Endometrium (tissue), 2 donors: ENCODE measurements at regions not wholly inside any gene's neighbourhood (a gene's known extent, or its start where the extent isn't known, plus 50 kb on each side); places are given as distances from the start of the nearest gene placed in this dataset.

Source experiments
- FAIRE-seq: peaks from 2 replicates; lab custom pipeline; 2012; peaks lifted over from hg19 to GRCh38; lab: Jason Lieb, UNC
- donor health status: control.
- donor health status: control.

DNA sequence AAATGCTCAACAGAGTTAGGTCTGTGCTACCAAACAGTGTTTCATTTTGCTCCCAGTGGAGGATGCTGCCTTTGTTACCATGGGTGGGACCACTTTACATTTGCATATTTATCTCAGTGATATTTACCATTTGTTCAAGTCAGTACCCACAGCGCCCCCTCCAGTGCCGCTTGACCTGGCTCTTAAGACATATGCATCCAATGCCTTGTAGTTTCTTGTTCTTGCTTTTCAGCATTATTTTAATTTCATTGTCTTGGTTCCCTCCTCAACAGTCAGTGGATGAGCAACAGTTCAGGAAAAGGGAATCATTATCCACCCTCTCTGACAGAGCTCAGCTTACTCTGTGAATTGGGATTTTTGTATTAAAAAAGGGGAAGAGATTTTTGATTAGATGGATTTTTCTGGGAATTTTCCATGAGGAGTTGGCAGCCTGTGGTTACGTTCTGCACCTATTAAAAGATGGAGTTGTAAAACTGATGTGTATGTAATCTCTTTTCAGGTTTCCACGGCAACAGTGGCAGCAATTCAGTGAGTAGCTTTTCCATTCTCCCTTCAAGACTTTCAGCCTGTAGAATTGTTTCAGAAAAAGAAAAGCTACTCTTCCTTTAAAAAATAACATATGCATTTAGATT, 240.5 kb upstream of the DAAM1 start:
- no peak for FAIRE-seq

DNA sequence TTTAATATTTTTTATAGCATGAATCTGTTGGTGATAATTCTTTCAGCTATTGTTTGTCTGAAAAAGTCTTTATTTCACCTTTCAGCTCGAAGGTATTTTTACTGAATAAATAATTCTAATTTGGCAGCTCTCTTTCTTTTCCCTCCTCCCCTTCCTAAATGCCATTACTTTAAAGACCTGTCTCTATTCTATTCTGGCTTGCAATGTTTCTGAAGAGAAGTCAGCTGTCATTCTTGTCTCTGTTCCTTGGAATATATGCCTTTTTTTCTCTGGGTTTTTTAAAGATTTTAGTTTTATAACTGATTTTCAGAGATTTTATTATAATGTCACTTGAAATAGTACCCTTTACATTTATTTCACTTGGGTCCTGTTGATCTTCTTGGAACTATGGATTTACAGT, 237.9 kb upstream of the DAAM1 start:
- no peak for FAIRE-seq

DNA sequence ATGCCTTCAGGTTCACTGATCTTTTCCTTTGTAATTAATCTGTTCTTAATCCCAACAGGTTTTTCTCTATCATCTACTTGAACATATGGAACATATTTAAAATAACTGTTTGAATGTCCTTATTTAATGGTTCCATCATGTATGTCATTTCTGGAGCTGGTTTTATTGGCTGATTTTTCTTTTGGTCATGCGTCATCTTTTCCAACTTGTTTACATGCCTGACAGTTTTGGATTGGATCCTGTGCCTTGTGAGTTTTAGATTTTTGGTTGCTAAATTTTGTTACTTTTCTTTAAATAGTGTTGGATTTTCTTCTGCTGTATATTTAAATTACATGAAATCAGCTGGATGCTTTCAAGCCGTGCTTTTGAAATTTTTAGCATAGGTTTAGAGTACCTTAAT, 237.3 kb upstream of the DAAM1 start:
- FAIRE-seq, result no peak

DNA sequence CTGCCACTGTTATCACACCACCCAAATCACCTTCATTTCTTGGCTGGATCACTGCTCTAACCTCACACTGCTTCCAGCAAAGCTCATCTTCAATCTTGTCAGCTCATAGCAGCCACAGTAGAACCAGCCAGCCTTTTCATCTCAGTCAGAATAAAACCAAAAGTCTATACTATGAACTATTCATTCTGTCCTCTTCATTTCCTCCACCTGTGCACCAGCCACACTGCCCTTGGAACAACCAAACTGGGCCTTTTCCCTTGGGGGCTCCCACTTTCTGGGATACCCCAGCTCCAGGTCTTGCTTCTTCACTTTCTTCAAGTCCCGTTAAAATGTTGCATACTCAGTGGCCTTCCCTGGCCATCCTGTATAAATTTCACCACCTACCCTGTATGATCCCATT, 234.4 kb upstream of the DAAM1 start:
- FAIRE-seq, result no peak

DNA sequence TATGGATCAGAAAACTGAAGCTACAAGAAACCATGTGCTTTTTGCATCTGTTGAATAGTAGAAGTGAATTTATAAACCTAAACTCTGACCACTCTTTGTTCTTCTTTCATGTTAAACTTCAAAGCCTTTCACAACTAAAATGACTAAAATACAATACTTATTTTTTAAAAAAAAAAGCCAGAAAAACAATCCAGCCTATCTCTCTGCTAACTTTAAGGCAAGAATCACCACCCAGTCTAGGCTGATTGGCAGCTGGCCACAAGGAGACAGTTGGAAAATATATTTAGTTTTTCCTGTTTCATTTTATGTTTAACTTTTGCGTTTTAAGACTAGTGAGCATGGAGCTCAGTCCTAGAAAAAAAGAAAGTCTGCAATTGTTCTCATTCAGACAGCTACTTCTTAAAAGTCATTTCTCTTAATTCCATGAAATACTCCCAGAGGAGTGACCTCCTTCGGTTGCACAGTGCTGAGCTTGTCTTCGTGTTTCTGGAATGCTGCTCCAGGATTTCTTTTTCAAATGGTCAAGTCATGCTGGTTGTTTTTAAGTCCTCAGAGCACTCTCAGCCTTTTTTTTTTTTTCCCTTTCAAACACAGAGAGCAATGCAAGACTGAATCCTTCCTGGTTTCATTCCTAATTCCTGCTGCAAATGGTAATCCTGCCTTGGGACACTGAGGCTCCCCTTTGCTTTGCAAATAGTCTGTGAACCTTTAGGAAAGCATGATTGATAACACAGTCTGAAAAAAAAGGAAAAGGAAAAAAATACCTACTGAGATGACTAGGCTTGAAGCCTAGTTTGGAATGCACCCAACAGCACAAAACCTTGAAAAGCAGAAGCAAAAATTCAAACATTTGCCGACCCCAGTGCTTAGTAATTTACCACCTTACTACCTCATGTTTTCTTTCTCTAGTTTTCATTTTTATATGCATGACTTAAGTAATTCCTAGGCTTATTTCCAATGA, 233.3 kb upstream of the DAAM1 start:
- no peak for FAIRE-seq

DNA sequence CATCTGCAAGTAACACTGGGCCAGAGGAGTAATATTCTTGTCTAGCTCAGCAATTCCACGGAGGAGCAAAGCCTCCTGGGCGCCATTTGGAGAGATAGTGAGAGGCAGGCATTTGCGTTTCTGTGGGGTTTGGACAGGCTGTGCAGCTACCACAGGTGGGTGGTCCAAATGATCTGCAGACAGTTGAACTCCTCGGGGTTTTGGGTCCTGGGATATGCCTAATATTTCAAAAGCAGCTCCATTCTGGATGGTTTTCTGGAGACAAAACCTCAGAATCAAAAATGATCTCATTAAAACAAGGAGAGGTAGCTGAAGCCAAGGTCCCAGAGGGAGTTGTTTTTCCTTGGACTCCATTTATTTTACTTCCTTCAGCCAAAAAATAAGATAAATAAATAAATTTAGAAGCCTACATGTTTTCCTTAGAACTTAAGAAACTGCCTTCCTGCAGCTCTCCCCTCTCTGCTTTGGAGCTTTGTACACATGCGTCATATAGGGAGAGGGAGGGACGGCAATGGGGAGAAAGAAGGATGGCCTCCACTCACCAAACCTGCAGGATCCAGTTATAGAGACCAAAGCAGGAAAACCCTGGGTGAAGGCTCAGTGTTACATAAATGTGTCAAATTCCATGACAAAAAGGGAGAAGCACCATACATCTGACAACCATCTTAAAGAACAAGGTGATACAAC, 227.3 kb upstream of the DAAM1 start:
- no peak for FAIRE-seq

DNA sequence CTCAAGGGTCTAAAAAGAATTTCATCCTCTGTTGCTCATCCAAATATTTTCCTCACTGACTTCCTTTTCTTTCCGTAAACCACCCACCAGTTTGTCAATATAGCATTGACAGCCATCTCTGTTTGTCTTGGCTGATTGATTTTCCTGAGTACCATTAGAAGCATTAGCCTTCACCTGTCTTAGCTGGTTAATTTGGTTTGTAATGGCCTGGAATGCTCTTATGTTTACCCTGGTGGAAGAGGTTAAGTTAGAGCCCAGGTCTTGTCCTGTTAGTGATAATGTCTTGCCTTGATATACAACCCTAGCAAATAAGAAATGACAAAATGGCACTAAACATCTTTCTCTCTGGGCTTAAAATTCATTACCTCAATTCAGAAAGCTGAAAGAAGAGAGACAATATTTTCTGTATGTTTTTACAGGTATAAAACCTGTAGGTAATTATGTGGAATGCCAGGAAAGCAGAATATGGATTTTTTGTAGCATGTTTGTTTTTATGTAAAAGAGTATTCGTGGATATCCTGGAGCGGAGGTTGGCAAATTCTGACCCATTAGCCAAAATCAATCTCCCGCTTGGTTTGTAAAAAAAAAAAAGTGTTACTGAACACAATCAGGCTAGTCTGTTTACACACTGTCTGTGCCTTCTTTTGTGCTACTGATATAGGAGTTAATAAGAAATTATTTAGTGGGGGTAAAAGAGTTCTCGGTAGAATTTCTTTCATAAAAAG, 224.4 kb upstream of the DAAM1 start:
- FAIRE-seq, result no peak

DNA sequence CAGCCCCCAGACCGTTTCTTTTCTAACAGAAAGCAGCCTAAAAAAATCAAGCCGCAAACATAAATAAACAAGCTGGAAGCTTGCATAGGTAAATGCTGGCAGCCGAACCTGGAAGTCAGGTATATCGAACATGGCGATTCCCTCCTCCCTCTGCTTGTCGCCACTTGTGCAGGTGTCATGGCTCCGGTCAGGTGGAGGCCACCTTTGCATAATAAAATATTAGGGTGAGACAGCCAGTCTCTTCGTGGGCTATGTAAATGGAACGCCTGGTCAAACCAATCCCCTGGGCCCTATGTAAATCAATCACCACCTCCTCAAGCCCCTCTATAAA, 223.9 kb upstream of the DAAM1 start:
- no peak for FAIRE-seq

DNA sequence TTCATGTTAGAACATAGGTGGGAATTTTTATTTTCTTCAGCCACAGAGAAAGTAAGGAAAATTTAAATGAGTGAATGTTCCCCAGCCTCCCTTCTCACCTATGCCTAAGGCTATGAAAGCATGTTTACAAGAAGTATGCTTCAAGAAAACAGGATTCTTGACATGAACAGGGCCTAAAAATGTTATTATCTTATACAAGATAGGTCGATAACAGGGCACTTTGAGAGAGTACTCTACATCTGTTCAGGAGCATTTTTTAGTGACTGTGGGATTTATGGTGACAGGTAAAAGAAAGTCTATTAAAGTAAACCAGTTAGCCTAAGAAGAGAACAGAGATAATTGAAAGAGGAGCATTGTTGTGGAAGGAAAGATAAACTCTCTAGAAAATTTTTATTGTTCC, 222.9 kb upstream of the DAAM1 start:
- FAIRE-seq, result no peak

DNA sequence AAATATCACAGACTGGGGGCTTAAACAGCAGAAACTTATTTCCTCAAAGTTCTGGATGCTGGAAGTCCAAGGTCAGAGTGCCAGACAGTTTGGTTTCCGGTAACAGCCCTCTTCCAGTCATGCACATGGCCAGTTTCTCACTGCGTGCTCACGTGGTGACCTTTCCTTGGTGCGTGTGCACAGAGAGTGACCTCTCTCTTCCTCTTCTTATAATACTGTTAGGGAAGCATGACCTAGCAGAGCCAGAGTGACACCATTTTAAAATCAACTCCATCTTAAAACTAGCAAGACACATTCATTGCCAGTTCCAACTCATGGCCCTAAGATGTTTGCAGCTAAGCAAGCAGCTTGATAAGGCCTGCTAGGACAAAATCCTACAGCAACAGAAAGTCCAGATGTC, 221.5 kb upstream of the DAAM1 start:
- no peak for FAIRE-seq

DNA sequence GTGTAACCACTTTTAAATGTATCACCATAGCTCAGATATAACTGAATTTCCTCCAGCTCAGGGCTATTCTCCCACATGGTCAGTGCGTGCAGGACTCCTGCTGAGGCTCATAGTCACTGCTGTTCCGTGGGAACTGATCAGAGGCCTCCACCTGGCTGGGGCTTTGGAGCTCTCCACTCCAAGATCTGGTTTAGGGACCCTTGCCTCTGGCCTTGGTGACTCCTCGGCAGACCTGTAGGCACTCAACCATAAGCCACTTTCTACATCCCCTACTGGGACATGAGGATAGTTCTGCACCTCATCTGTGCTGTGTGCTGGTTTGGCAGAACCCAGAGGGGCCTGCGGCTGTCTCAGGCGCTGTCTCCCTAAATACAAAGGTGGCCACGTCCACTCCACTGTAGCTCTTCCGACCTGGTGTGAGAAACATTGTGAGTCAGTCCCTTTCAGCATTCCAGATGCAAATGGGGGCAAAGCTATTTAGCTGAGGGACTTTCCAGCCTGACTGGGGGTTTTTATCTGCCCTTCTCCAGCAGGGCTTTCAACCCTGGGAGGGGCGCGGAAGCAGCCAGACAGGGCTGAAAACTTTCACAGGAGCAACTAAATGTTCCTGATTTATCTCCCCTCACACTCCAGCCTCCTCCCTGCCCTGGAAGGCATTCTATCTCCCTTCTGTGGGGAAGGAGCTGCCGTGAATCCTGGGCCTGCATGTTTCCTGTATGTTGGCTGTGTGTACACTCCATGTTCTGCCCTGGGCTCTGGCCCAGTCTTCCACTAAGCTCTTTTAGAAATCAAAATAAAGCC, 218.3 kb upstream of the DAAM1 start:
- no peak for FAIRE-seq

DNA sequence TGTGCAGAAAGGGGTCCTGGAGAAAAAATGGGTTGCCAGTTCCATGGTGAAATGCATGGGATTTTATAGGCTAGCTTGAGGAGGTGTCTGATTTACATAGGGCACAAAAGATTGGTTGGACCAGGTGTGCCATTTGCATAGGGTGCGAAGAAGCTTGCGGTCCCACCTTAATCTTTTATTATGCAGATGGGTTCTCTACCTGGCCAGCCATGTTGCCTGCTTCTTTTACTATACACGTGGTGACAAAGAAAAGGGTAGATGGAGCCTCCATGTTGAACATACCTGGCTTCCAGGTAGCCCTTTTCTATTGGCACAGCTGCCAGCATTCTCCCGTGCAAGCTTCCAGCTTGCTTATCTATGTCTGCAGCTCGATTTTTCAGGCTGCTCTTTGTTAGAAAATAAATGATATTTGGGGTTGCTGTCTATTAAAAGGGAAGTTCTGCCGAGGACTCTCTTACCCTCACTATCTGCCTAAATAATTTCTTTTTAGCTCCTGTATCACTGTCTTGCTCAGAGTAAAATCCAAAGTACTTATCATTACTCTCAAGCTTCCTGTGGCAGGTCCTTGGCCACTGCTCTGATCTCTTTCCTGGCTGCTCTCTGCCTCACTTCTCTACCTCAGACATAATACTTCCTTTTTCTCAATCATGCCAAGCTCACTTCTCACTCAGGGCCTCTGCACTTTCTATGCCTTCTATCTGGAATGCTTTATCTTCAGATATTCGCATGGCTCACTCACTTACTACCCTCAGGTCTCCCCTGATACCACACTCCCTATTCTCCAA, 216.0 kb upstream of the DAAM1 start:
- FAIRE-seq, result no peak

DNA sequence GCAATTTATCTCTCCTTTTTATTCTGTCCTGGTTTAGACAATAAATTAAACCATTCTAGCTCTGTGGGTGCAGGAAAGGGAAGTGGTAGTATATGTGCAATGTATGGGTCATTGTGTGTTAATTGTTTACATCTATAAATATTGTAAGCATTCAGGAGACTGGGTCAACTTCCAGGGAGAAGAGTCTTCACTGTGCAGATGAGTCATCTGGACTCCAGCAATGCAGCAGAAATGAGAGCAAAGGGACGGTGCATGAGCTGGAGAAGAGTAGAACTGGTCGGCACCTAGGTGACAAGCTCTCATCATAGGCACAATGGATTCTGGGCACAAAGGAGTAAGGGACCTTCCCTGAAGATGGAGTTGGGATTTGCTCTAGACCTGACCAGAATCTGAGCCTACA, 211.1 kb upstream of the DAAM1 start:
- no peak for FAIRE-seq

DNA sequence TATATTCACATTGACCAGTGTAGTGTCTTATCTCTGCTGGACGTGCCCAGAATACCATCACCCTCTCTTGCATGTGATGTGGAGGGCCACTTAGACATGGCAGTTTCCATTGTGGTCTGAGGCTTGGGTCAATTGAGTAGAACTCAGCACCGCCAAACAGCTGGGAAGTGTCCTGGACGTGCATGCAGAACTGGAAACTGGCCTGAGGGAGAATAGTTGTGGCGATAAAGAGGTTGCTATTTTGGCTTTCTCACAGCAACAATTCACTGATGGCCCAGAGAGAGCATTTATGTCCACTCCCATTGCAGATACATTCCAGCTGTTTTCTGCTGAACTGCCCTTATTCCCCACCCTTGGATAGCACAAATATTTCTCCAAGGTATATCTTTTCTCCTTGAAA, 210.1 kb upstream of the DAAM1 start:
- FAIRE-seq, result no peak

DNA sequence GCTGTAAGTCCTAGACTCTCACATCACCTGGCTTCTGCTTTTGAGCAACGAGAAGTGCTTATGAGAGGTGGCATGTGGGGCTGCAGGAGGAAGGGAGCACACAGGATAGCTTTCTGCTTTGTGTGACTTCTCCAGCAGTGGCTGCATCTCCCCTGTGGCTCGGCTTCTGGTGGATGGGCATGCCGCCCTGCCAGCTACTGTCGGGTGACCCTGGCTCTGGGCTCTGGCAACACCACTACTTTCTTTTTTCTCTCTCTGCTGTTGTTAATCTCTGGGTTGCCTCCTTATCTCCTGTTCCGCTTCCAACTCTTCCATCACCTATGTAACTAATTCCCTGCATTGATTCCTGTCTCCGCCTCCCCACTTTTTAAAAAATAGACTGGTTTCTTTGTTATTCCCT, 209.1 kb upstream of the DAAM1 start:
- no peak for FAIRE-seq

DNA sequence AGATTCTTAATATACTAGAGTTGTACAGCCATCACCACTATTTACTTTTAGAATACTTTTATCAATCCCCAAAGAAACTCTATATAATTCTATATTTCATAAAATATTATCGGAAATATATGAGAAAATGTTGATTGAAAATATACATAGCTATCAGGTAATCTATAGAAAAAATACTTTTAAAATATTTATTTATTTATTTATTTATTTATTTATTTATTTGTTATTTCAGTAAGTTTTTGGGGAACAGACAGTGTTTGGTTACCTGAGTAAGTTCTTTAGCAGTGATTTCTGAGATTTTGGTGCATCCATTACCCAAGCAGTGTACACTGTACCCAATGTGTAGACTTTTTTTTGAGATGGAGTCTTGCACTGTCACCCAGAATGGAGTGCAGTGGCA, 206.6 kb upstream of the DAAM1 start:
- peak; percentile 23 for FAIRE-seq

DNA sequence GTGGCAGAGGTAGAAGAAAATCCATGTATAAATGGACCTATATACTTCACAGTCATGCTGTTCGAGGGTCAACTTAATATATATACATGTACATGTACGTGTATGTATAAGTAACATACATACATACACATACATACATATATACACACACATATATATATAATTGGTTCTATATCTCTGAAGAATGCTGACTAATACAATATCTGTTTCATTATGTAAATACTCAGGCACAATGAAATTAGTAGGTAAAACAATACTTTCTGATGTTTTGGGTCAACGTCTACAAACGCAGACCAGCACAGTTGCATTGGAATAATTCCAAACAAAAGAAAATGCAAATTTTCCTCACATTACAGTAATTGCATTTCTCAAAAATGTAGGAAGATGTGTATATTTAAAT, 202.7 kb upstream of the DAAM1 start:
- no peak for FAIRE-seq

DNA sequence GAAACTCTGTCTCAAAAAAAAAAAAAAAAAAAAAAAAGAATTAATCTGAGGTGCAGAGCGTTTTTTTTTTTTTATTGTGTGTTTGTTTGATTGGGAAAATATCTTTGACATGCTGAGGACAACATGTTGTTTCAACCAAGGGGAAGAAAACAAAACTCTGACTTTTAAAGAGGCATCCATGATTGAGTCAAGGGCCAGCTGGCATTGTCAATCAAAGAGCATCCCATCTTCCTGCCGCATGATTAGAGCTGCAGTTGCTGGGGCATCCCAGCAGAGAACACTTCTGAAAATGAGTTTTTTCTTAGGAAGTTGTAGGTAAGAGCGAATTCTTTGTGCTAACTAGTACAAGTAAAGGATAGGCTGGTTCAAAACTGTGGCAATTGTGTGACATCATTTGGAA, 200.9 kb upstream of the DAAM1 start:
- FAIRE-seq, result no peak

DNA sequence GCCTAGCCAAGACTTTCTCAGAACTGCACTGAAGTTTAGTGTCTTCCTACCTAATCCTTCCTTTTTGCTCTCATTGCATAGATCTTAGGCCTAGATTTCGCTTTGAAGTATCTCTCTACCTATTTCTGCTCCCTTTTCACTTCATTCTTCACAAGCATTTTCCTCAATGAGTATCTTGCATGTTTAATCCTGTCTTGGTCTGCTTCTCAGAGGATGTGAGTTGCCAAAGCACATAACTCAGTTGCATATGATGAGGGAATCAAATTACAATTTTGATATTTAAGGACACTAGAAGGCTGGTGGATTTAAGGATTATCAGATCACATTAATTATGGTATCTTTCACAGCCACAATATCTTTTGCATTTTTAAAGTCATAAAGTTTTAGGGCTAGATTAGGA, 195.5 kb upstream of the DAAM1 start:
- no peak for FAIRE-seq

DNA sequence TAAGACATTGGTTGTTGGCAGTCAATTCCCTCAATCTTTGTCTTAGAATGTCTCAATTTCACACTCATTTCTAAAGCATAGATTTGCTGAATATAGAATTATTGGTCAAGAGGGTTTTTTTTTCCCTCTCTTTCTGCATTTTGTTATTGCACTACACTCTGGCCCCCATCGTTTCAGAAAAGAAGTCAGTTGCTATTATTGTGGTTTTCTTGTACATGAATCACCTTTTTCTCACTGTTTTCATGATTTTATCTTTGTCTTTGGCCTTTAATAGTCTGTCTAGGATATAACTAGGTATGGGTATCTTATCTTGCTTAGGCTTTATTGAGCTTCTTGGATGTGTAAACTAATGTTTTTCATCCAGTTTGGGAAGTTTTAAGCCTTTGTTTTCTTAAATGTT, 194.3 kb upstream of the DAAM1 start:
- no peak for FAIRE-seq

DNA sequence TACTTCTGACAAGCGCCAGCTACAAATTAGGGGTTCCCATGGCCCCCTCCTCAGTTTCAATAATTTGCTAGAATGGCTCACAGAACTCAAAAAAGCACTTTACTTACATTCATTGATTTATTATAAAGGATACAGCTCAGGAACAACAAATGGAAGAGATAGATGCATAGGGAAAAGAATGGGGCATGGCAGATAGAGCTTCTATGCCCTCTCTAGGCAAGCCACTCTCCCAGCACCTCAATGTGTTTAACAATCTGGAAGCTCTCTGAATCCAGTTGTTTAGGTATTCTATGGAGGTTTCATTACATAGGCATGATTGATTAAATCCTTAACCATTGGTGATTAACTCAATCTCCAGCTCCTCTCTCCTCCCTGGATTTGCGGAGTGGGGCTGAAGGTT, 184.5 kb upstream of the DAAM1 start:
- no peak for FAIRE-seq
